Smooth muscle cell (in vitro differentiated cells): ENCODE measurements at regions not wholly inside any gene's neighbourhood (a gene's known extent, or its start where the extent isn't known, plus 50 kb on each side); places are given as distances from the start of the nearest gene placed in this dataset.

Experiments
- DNase-seq: peaks from one replicate; lab custom pipeline; 2025; ENCODE audit not compliant: unreplicated experiment; lab: John Stamatoyannopoulos, UW
- H2AFZ ChIP-seq: fragments of 200-600 bp; sonication (generic); 2 replicates; pipeline ENCODE4 v1.6.0; 2016; ENCODE audit warnings: antibody characterized with exemption, low read depth, mild to moderate bottlenecking
- H3F3A ChIP-seq: fragments of 200-600 bp; sonication (generic); 2 replicates; pipeline ENCODE4 v1.6.0; 2017; ENCODE audit warnings: antibody characterized with exemption, low read depth
- H3K27ac ChIP-seq: fragments of 200-600 bp; sonication (generic); 2 replicates; pipeline ENCODE4 v1.5.1; 2016; ENCODE audit warnings: low read depth, mild to moderate bottlenecking
- H3K27me3 ChIP-seq: fragments of 200-600 bp; sonication (generic); 2 replicates; pipeline ENCODE4 v1.6.1; 2016; ENCODE audit warnings: low read depth, mild to moderate bottlenecking
- H3K36me3 ChIP-seq: fragments of 200-600 bp; sonication (generic); 2 replicates; pipeline ENCODE4 v1.5.1; 2016; ENCODE audit warnings: low read depth
- H3K4me1 ChIP-seq: fragments of 200-600 bp; sonication (generic); 2 replicates; pipeline ENCODE4 v1.5.1; 2016; ENCODE audit warnings: low read depth
- H3K4me2 ChIP-seq: fragments of 200-600 bp; sonication (generic); 2 replicates; pipeline ENCODE4 v1.6.0; 2016; ENCODE audit warnings: mild to moderate bottlenecking
- H3K4me3 ChIP-seq: fragments of 200-600 bp; sonication (generic); 2 replicates; pipeline ENCODE4 v1.5.1; 2016; ENCODE audit warnings: mild to moderate bottlenecking
- H3K79me2 ChIP-seq: fragments of 200-600 bp; sonication (generic); 2 replicates; pipeline ENCODE4 v1.6.0; 2016; ENCODE audit warnings: low read depth, mild to moderate bottlenecking
- H3K9ac ChIP-seq: fragments of 200-600 bp; sonication (generic); 2 replicates; pipeline ENCODE4 v1.6.0; 2016; ENCODE audit warnings: low read depth
- H3K9me3 ChIP-seq: fragments of 200-600 bp; sonication (generic); replicated peaks from 2 replicates; pipeline ENCODE4 v1.5.1; 2016; ENCODE audit warnings: low read depth
- H4K20me1 ChIP-seq: fragments of 200-600 bp; sonication (generic); 2 replicates; pipeline ENCODE4 v1.6.0; 2016; ENCODE audit warnings: low read depth
- CTCF ChIP-seq: fragments of 200-600 bp; sonication (generic); IDR thresholded peaks from 2 replicates; pipeline ENCODE4 v1.5.1; 2017; ENCODE audit warnings: borderline replicate concordance, mild to moderate bottlenecking, antibody characterized with exemption; ENCODE audit not compliant: insufficient read depth, poor library complexity, severe bottlenecking
- WGBS: methylation state at CpG from one replicate; pipeline ENCODE4 v1.1.7; 2016; ENCODE audit warnings: low lambda C conversion rate; 5-methylcytosine and 5-hydroxymethylcytosine counted together

GRCh38 chr5:3954633-3955032 lies 359.0 kb downstream of the IRX1 start:
- DNase-seq: no peak
- no peaks in the 10 kb centered on the region for H3K79me2 ChIP-seq
- H4K20me1 ChIP-seq: no peaks in the 10 kb centered on the region
- H3F3A ChIP-seq: no peaks in the 10 kb centered on the region
- H3K4me3 ChIP-seq: no peak overlapping the region
- H3K27me3 ChIP-seq: no peaks in the 10 kb centered on the region
- no peak for TF ChIP-seq CTCF
- no peak overlapping the region for H2AFZ ChIP-seq
- no peaks in the 10 kb centered on the region for H3K4me1 ChIP-seq
- 66% methylated on average over 6 of the region's 6 CpGs for WGBS
- H3K4me2 ChIP-seq: no peak overlapping the region
- no peak overlapping the region for H3K9ac ChIP-seq
- no peak overlapping the region for H3K27ac ChIP-seq
- H3K9me3 ChIP-seq: no peaks in the 10 kb centered on the region
- no peaks in the 10 kb centered on the region for H3K36me3 ChIP-seq

- no peaks in the 10 kb centered on the region for H4K20me1 ChIP-seq
- H2AFZ ChIP-seq: no peak overlapping the region
- TF ChIP-seq CTCF: no peak
- H3K4me1 ChIP-seq: no peaks in the 10 kb centered on the region
- no peak for DNase-seq
- no peaks in the 10 kb centered on the region for H3K27me3 ChIP-seq
- H3K4me2 ChIP-seq: no peak overlapping the region
- no peak overlapping the region for H3K9ac ChIP-seq
- H3K36me3 ChIP-seq: no peaks in the 10 kb centered on the region
- 90% methylated on average over 6 of the region's 7 CpGs for WGBS
- H3K79me2 ChIP-seq: no peaks in the 10 kb centered on the region
- H3K4me3 ChIP-seq: no peak overlapping the region
- H3K9me3 ChIP-seq: no peaks in the 10 kb centered on the region
- H3F3A ChIP-seq: no peaks in the 10 kb centered on the region
- H3K27ac ChIP-seq: no peak overlapping the region
These were observed 362.0 kb downstream of the IRX1 start for GRCh38 chr5:3957658-3958057.

GRCh38 chr5:3958389-3958788 lies 362.8 kb downstream of the IRX1 start:
- H3K79me2 ChIP-seq: no peaks in the 10 kb centered on the region
- no peak overlapping the region for H3K9ac ChIP-seq
- 83% methylated on average over 6 of the region's 6 CpGs for WGBS
- H2AFZ ChIP-seq: no peak overlapping the region
- TF ChIP-seq CTCF: no peak
- H3K4me1 ChIP-seq: no peaks in the 10 kb centered on the region
- H3K27ac ChIP-seq: no peak overlapping the region
- no peak for DNase-seq
- H3F3A ChIP-seq: no peaks in the 10 kb centered on the region
- no peaks in the 10 kb centered on the region for H4K20me1 ChIP-seq
- H3K36me3 ChIP-seq: no peaks in the 10 kb centered on the region
- no peaks in the 10 kb centered on the region for H3K27me3 ChIP-seq
- H3K9me3 ChIP-seq: no peaks in the 10 kb centered on the region
- H3K4me2 ChIP-seq: no peak overlapping the region
- no peak overlapping the region for H3K4me3 ChIP-seq

GRCh38 chr5:3962113-3962512 lies 366.5 kb downstream of the IRX1 start:
- WGBS: 91% methylated on average over 19 of the region's 19 CpGs
- no peak overlapping the region for H3K4me2 ChIP-seq
- H3K4me3 ChIP-seq: no peak overlapping the region
- H3K4me1 ChIP-seq: no peaks in the 10 kb centered on the region
- H2AFZ ChIP-seq: no peak overlapping the region
- H3K9me3 ChIP-seq: no peaks in the 10 kb centered on the region
- no peak for TF ChIP-seq CTCF
- H3K9ac ChIP-seq: no peak overlapping the region
- H3F3A ChIP-seq: no peaks in the 10 kb centered on the region
- H3K27me3 ChIP-seq: no peaks in the 10 kb centered on the region
- H3K36me3 ChIP-seq: no peaks in the 10 kb centered on the region
- no peak for DNase-seq
- H3K27ac ChIP-seq: no peak overlapping the region
- H4K20me1 ChIP-seq: no peaks in the 10 kb centered on the region
- H3K79me2 ChIP-seq: no peaks in the 10 kb centered on the region
